HFF-Myc (cell line): ENCODE measurements at regions not wholly inside any gene's neighbourhood (a gene's known extent, or its start where the extent isn't known, plus 50 kb on each side); places are given as distances from the start of the nearest gene placed in this dataset.

ENCODE experiments used
- DNase-seq: peaks from one replicate; pipeline ENCODE4 v3.0.0-alpha.2; 2011; ENCODE audit warnings: low read depth; ENCODE audit errors: extremely low read depth
- H3K4me3 ChIP-seq: replicated peaks from 2 replicates; pipeline ENCODE4 v1.5.1; 2011; ENCODE audit warnings: low read depth, mild to moderate bottlenecking, control low read depth, low read length
- CTCF ChIP-seq: IDR thresholded peaks from 2 replicates; pipeline ENCODE4 v1.5.1; 2012; ENCODE audit warnings: mild to moderate bottlenecking, low read depth, low read length, control low read depth; ENCODE audit errors: missing control alignments

DNA sequence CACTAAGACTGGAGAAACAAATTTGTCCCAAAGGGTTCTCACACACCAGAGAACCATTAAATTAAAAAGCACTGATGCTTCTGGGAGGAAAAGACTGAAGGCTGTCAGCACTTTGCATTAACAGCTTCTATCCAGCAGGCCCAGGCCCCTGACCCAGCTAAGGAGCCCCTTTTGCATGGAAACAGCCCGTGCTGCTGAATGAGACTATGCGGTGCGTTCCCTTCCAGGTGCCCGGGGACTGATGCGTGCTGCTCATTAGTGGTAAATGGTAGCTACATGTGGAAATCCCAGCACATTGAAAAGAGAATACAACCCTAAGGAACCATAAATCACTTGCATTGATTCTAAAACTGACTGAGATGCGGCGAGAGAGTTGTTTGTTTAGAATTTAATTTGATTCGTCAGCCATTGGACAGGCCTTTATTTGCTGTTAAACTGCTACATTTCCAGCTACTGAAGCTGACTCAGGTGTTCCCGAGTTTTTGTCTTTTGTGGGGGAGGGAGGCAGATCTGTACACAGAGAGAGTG, 351.0 kb upstream of the SLC24A2 start:
- no peak for TF ChIP-seq CTCF
- no peak for DNase-seq
- no peak overlapping the region for H3K4me3 ChIP-seq

- H3K4me3 ChIP-seq: no peak overlapping the region
- no peak for TF ChIP-seq CTCF
- no peak for DNase-seq
Measured at GRCh38 chr9:20138841-20139240, 350.0 kb upstream of the SLC24A2 start.

- DNase-seq: no peak
- TF ChIP-seq CTCF: no peak
- no peak overlapping the region for H3K4me3 ChIP-seq
Measured at GRCh38 chr9:20138116-20138515, 349.3 kb upstream of the SLC24A2 start.

- no peak for DNase-seq
- TF ChIP-seq CTCF: no peak
Measured at GRCh38 chr9:20137425-20137824, 348.6 kb upstream of the SLC24A2 start.

DNA sequence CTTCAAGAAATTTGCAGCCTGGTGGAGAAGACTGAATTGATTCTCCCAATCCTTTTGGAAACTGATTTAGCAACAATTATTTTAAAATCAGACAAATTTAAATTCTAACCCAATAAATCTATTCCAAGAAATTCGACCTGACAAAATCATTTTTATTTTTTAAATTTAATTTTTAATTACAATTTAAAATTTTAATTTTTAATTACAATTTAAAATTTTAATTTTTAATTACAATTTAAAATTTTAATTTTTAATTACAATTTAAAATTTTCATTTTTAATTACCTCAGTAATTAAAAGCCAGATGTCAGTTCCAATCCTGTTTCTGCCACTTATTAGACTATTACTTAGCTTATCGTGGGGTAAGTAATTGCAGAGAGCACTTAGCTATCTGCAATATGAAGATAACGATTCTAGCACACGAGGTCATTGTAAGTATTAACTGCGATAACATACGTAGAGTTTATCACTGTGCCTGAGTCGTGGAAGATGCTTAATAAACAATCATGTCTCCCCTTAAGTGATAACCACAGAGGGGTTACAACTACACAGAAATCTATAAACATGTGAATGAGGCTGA, 346.4 kb upstream of the SLC24A2 start:
- no peak for DNase-seq
- TF ChIP-seq CTCF: no peak
- no peak overlapping the region for H3K4me3 ChIP-seq

More at GRCh38 chr9:20137425-20137824, 348.6 kb upstream of the SLC24A2 start:
- no peak overlapping the region for H3K4me3 ChIP-seq

- H3K4me3 ChIP-seq: no peak overlapping the region
- TF ChIP-seq CTCF: no peak
- DNase-seq: no peak
Measured at GRCh38 chr9:20125727-20126126, 336.9 kb upstream of the SLC24A2 start.

DNA sequence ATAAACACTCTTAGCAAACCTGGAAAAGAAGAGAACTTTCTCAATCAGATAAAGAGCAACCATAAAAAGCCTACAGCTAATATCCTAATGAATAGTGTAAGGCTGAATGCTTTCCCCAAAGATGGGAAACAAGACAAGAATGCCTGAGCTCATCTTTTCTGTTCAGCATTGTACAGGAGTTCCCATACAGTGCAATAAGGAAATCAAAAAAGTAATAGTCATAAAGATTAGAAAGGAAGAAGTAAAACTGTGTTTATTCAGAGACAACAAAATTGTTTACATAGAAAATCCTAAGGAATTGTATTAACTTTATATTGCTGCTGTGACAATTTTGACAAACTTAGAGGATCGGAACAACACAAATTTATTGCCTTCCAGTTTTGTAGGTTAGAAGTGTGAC, 330.7 kb upstream of the SLC24A2 start:
- no peak overlapping the region for H3K4me3 ChIP-seq
- DNase-seq: no peak
- no peak for TF ChIP-seq CTCF
